ENCODE measurements at regions not wholly inside any gene's neighbourhood (a gene's known extent, or its start where the extent isn't known, plus 50 kb on each side); places are given as distances from the start of the nearest gene placed in this dataset.

- Histone ChIP-seq H3K4me3 (ENCODE audit: insufficient read depth, low read depth, low read length) (no peak overlapping the region), H3K27ac (ENCODE audit: insufficient read depth, low read length) (no peak overlapping the region), H3K23ac (ENCODE audit: low read depth, low read length) (no peak overlapping the region), H2BK5ac (ENCODE audit: low read depth, low read length, poor library complexity, severe bottlenecking) (no peak overlapping the region), H3K14ac (replicated peaks; ENCODE audit: low read depth, low read length) (no peak overlapping the region), H2AK9ac (replicated peaks; ENCODE audit: low read depth, low read length, poor library complexity) (no peak overlapping the region), H3K79me1 (ENCODE audit: low read depth in 1 of 2, low read length in 2 of 2) (no peaks in the 10 kb centered on the region), H3K9me3 (ENCODE audit: control insufficient read depth, insufficient read depth, low read length) (peaks cover 3% of the 10 kb centered on the region), H2AFZ (replicated peaks; ENCODE audit: low read length, poor library complexity) (no peak overlapping the region), H4K8ac (ENCODE audit: low read depth in 2 of 2, low read length in 2 of 2) (no peak overlapping the region), H3K18ac (ENCODE audit: low read depth, low read length) (no peak overlapping the region), H3K4me1 (ENCODE audit: control insufficient read depth, insufficient read depth, low read length) (no peaks in the 10 kb centered on the region), H2AK5ac (ENCODE audit: low read depth, low read length) (no peak overlapping the region), H3K9me1 (ENCODE audit: insufficient read depth, low read length) (no peaks in the 10 kb centered on the region), H2BK120ac (ENCODE audit: low read depth, low read length) (no peak overlapping the region), H4K20me1 (ENCODE audit: insufficient read depth, low read length) (no peaks in the 10 kb centered on the region), H2BK20ac (ENCODE audit: low read depth, low read length) (no peak overlapping the region), H3K9ac (ENCODE audit: low read depth, low read length) (no peak overlapping the region), H3K4me2 (ENCODE audit: low read depth, low read length) (no peak overlapping the region), H4K91ac (ENCODE audit: insufficient read depth, low read depth, low read length) (no peak overlapping the region), H2BK15ac (ENCODE audit: low read depth, low read length) (no peak overlapping the region), H3K56ac (ENCODE audit: extremely low read depth, insufficient read depth, low read length) (no peak overlapping the region), H4K5ac (ENCODE audit: low read depth, low read length) (no peak overlapping the region), H3K27me3 (ENCODE audit: control insufficient read depth, insufficient read depth, low read length) (no peaks in the 10 kb centered on the region), H3K4ac (ENCODE audit: low read depth, low read length) (no peak overlapping the region), H3K36me3 (ENCODE audit: control insufficient read depth, insufficient read depth, low read length) (no peaks in the 10 kb centered on the region)
- ChIA-PET POLR2A (ENCODE audit: unreplicated experiment) (no interaction called here), CTCF (no interaction called here)
- no CpG with 5 or more reads among the region's 2 CpGs for WGBS, 2 experiments (ENCODE audit: extremely low coverage in 2 of 2, insufficient read length in 1 of 2)
- no TSS peak for BruUV-seq (replicated peaks)
- ATAC-seq (ENCODE audit: low read depth) (no peak), DNase-seq (no peak)
- in situ Hi-C loops (cut with MboI; ENCODE audit: low sequenced_read_pairs), result no loop called here
- TF ChIP-seq BHLHE40 (IDR thresholded peaks at IDR 0.05; ENCODE audit: low read depth, low read length) (no peak), MAZ (IDR thresholded peaks at IDR 0.05; ENCODE audit: borderline replicate concordance, low read depth, low read length) (no peak), MXI1 (IDR thresholded peaks at IDR 0.05; ENCODE audit: borderline replicate concordance, low read depth, low read length) (no peak), RAD21 (IDR thresholded peaks at IDR 0.05; ENCODE audit: low read length) (no peak), NFE2L2 (IDR thresholded peaks at IDR 0.05; ENCODE audit: low read depth, low read length) (no peak), CEBPB (IDR thresholded peaks at IDR 0.05; ENCODE audit: low read depth, low read length) (no peak), CHD1 (IDR thresholded peaks at IDR 0.05; ENCODE audit: low read depth, low read length) (no peak), RFX5 (IDR thresholded peaks at IDR 0.05; ENCODE audit: low read depth, low read length) (no peak), POLR2A (IDR thresholded peaks at IDR 0.05; ENCODE audit: low read depth, low read length) (no peak), RCOR1 (IDR thresholded peaks at IDR 0.05; ENCODE audit: insufficient replicate concordance, low read length) (no peak), FOS (IDR thresholded peaks at IDR 0.05; ENCODE audit: low read depth, low read length) (no peak), USF2 (IDR thresholded peaks at IDR 0.05; ENCODE audit: low read depth, low read length) (no peak), SMC3 (IDR thresholded peaks at IDR 0.05; ENCODE audit: low read depth, low read length) (no peak)
- TF ChIP-seq, protein P1, sequence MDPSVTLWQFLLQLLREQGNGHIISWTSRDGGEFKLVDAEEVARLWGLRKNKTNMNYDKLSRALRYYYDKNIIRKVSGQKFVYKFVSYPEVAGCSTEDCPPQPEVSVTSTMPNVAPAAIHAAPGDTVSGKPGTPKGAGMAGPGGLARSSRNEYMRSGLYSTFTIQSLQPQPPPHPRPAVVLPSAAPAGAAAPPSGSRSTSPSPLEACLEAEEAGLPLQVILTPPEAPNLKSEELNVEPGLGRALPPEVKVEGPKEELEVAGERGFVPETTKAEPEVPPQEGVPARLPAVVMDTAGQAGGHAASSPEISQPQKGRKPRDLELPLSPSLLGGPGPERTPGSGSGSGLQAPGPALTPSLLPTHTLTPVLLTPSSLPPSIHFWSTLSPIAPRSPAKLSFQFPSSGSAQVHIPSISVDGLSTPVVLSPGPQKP (IDR thresholded peaks at IDR 0.05; ENCODE audit: borderline replicate concordance, low read depth, low read length), result no peak
- intact Hi-C loops (cut with micrococcal nuclease), result no loop called here
- dilution Hi-C loops (cut with HindIII; ENCODE audit: low sequenced_read_pairs, unreplicated experiment), result no loop called here
Observed at GRCh38 chr7:9645756-9646155, 1212.3 kb downstream of the NXPH1 start.

All from IMR-90 (cell line).